Mucosa of rectum (tissue), 2 donors: ENCODE measurements at regions not wholly inside any gene's neighbourhood (a gene's known extent, or its start where the extent isn't known, plus 50 kb on each side); places are given as distances from the start of the nearest gene placed in this dataset.

Experiments used
- H3K27ac ChIP-seq, 2 donors: one replicate each; pipeline ENCODE4 v1.7.0; 2013; ENCODE audit warnings: inconsistent platforms in 2 of 2, low read depth in 2 of 2, low read length in 2 of 2
- H3K27me3 ChIP-seq, 2 donors: one replicate each; pipeline ENCODE4 v1.7.0; 2013; ENCODE audit warnings: low read length in 2 of 2; ENCODE audit not compliant: control insufficient read depth in 2 of 2, insufficient read depth in 2 of 2
- H3K36me3 ChIP-seq, 2 donors: one replicate each; pipeline ENCODE4 v1.7.0; 2013; ENCODE audit warnings: low read length in 2 of 2; ENCODE audit not compliant: control insufficient read depth in 2 of 2, insufficient read depth in 2 of 2
- H3K4me1 ChIP-seq, 2 donors: one replicate each; pipeline ENCODE4 v1.7.0; 2013; ENCODE audit warnings: low read length in 2 of 2, mild to moderate bottlenecking in 1 of 2; ENCODE audit not compliant: control insufficient read depth in 2 of 2, insufficient read depth in 2 of 2
- H3K4me3 ChIP-seq, 2 donors: one replicate each; pipeline ENCODE4 v1.7.0; 2013; ENCODE audit warnings: low read length in 2 of 2
- H3K9ac ChIP-seq, 2 donors: one replicate each; pipeline ENCODE4 v1.7.0; 2013; ENCODE audit warnings: low read length in 2 of 2, low read depth in 1 of 2, mild to moderate bottlenecking in 1 of 2
- H3K9me3 ChIP-seq, 2 donors: one replicate each; pipeline ENCODE4 v1.7.0; 2013; ENCODE audit warnings: low read length in 2 of 2; ENCODE audit not compliant: control insufficient read depth in 2 of 2
- donor health status: healthy.
- donor health status: Normal muscosa, but diverticular disease.

GRCh38 chr5:23318166-23318565 lies 189.2 kb upstream of the PRDM9 start:
- no peak overlapping the region for H3K4me3 ChIP-seq
- no peaks in the 10 kb centered on the region for H3K36me3 ChIP-seq
- no peaks in the 10 kb centered on the region for H3K4me1 ChIP-seq
- H3K27ac ChIP-seq: no peak overlapping the region
- no peak overlapping the region for H3K9ac ChIP-seq
- H3K9me3 ChIP-seq: peaks cover 0 to 3% of the 10 kb centered on the region in 2 donors
- no peaks in the 10 kb centered on the region for H3K27me3 ChIP-seq

- H3K27ac ChIP-seq: no peak overlapping the region
- no peaks in the 10 kb centered on the region for H3K4me1 ChIP-seq
- no peak overlapping the region for H3K9ac ChIP-seq
- no peak overlapping the region for H3K4me3 ChIP-seq
- H3K9me3 ChIP-seq: peaks cover 0 to 3% of the 10 kb centered on the region in 2 donors
- no peaks in the 10 kb centered on the region for H3K27me3 ChIP-seq
- no peaks in the 10 kb centered on the region for H3K36me3 ChIP-seq
Observed at GRCh38 chr5:23316060-23316591, 191.3 kb upstream of the PRDM9 start.

GRCh38 chr5:23314827-23315226 lies 192.6 kb upstream of the PRDM9 start:
- Histone ChIP-seq H3K9me3 (peaks cover 0 to 3% of the 10 kb centered on the region in 2 donors), H3K36me3 (no peaks in the 10 kb centered on the region), H3K4me1 (no peaks in the 10 kb centered on the region), H3K27me3 (no peaks in the 10 kb centered on the region), H3K27ac (no peak overlapping the region), H3K4me3 (no peak overlapping the region), H3K9ac (no peak overlapping the region)

GRCh38 chr5:23305055-23305454 lies 202.4 kb upstream of the PRDM9 start:
- Histone ChIP-seq H3K36me3 (no peaks in the 10 kb centered on the region), H3K27me3 (no peaks in the 10 kb centered on the region), H3K4me3 (no peak overlapping the region), H3K4me1 (no peaks in the 10 kb centered on the region), H3K9me3 (peaks cover 0 to 2% of the 10 kb centered on the region in 2 donors), H3K27ac (no peak overlapping the region), H3K9ac (no peak overlapping the region)

- Histone ChIP-seq H3K36me3 (no peaks in the 10 kb centered on the region), H3K27me3 (no peaks in the 10 kb centered on the region), H3K4me3 (no peak overlapping the region), H3K9me3 (peaks cover 0 to 2% of the 10 kb centered on the region in 2 donors), H3K27ac (no peak overlapping the region), H3K9ac (no peak overlapping the region), H3K4me1 (no peaks in the 10 kb centered on the region)
Observed at GRCh38 chr5:23303836-23304235, 203.6 kb upstream of the PRDM9 start.

GRCh38 chr5:23303435-23303834 lies 204.0 kb upstream of the PRDM9 start:
- no peak overlapping the region for H3K4me3 ChIP-seq
- H3K9me3 ChIP-seq: peaks cover 0 to 2% of the 10 kb centered on the region in 2 donors
- H3K36me3 ChIP-seq: no peaks in the 10 kb centered on the region
- H3K27ac ChIP-seq: no peak overlapping the region
- H3K4me1 ChIP-seq: no peaks in the 10 kb centered on the region
- no peaks in the 10 kb centered on the region for H3K27me3 ChIP-seq
- H3K9ac ChIP-seq: no peak overlapping the region

GRCh38 chr5:23302438-23302837 lies 205.0 kb upstream of the PRDM9 start:
- Histone ChIP-seq H3K27me3 (no peaks in the 10 kb centered on the region), H3K9ac (no peak overlapping the region), H3K27ac (no peak overlapping the region), H3K9me3 (peaks cover 0 to 2% of the 10 kb centered on the region in 2 donors), H3K4me1 (no peaks in the 10 kb centered on the region), H3K4me3 (no peak overlapping the region), H3K36me3 (no peaks in the 10 kb centered on the region)

- Histone ChIP-seq H3K36me3 (no peaks in the 10 kb centered on the region), H3K4me3 (no peak overlapping the region), H3K27ac (no peak overlapping the region), H3K4me1 (no peaks in the 10 kb centered on the region), H3K27me3 (no peaks in the 10 kb centered on the region), H3K9me3 (peaks cover 0 to 4% of the 10 kb centered on the region in 2 donors), H3K9ac (no peak overlapping the region)
Observed at GRCh38 chr5:23289162-23289561, 218.2 kb upstream of the PRDM9 start.

GRCh38 chr5:23284656-23285055 lies 222.8 kb upstream of the PRDM9 start:
- no peaks in the 10 kb centered on the region for H3K36me3 ChIP-seq
- H3K9ac ChIP-seq: no peak overlapping the region
- H3K4me3 ChIP-seq: no peak overlapping the region
- no peaks in the 10 kb centered on the region for H3K4me1 ChIP-seq
- no peaks in the 10 kb centered on the region for H3K27me3 ChIP-seq
- H3K27ac ChIP-seq: no peak overlapping the region
- no peaks in the 10 kb centered on the region for H3K9me3 ChIP-seq

GRCh38 chr5:23274171-23274570 lies 233.2 kb upstream of the PRDM9 start:
- H3K9me3 ChIP-seq: no peaks in the 10 kb centered on the region
- H3K27me3 ChIP-seq: no peaks in the 10 kb centered on the region

GRCh38 chr5:23269981-23270380 lies 237.4 kb upstream of the PRDM9 start:
- Histone ChIP-seq H3K4me3 (no peak overlapping the region), H3K27ac (no peak overlapping the region), H3K27me3 (no peaks in the 10 kb centered on the region), H3K36me3 (no peaks in the 10 kb centered on the region), H3K9me3 (peaks cover 0 to 4% of the 10 kb centered on the region in 2 donors), H3K4me1 (no peaks in the 10 kb centered on the region), H3K9ac (no peak overlapping the region)

More at GRCh38 chr5:23274171-23274570, 233.2 kb upstream of the PRDM9 start:
- Histone ChIP-seq H3K4me1 (no peaks in the 10 kb centered on the region), H3K36me3 (no peaks in the 10 kb centered on the region), H3K9ac (no peak overlapping the region), H3K27ac (no peak overlapping the region), H3K4me3 (no peak overlapping the region)
